Ammon's horn (tissue), 1 donor: ENCODE measurements at regions not wholly inside any gene's neighbourhood (a gene's known extent, or its start where the extent isn't known, plus 50 kb on each side); places are given as distances from the start of the nearest gene placed in this dataset.
A peak's percentile ranks its signal among the peaks of the same experiment; 100 is the strongest.
"Not testable (repeated sequence)": the region's sequence is repeated elsewhere in the genome, so short reads cannot be mapped to it uniquely, and the experiment has no call there.

Experiments
- DNase-seq: peaks from one replicate; pipeline ENCODE4 v3.0.0-alpha.2; 2016; ENCODE audit warnings: low spot score

DNA sequence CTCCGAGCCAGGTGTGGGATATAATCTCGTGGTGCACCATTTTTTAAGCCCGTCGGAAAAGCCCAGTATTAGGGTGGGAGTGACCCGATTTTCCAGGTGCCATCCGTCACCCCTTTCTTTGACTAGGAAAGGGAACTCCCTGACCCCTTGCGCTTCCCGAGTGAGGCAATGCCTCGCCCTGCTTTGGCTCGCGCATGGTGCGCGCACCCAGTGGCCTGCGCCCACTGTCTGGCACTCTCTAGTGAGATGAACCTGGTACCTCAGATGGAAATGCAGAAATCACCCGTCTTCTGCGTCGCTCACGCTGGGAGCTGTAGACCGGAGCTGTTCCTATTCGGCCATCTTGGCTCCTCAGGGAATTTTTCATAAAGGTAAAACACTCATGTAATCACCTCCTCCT, 63.9 kb downstream of the RWDD3 start:
- not testable (repeated sequence) for DNase-seq

DNA sequence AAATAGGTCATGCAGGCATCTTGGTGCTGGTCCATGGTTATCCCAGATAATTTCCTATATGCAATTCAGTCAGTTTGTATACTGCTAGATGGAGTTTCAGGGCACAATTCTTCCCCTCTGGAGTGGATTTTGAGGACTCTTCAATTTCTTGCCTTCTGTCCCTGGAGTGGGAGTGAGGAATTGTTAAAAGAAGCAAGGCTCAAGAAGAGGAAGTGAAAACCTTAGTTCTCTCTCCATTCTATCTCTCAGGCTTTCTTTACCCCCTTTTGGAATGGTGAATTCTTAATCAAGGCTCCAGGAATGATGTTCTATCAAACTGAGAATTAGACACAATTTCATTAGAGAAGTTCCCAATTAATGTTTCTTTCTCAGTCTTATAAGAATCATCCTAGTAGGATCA, 67.1 kb downstream of the RWDD3 start:
- DNase-seq, result no peak

DNA sequence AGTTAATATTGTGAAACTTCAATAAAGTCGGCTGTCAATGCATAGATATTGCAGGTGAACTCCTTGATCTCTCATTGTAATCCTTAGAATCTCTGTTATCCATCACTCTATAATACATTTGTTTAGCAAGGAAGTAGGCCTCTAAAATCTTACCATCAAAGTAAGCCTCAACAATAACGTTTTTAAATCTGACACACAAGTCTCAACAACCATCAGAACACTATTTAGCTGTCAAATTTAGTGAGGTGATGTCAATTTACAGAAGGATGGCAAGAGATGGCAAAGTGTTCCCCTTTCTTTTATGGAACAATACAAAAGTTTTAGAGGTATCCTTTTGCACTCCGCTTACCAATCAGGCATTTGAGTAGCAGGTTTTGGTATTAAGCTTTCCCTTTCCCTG, 67.6 kb downstream of the RWDD3 start:
- DNase-seq, result no peak

DNA sequence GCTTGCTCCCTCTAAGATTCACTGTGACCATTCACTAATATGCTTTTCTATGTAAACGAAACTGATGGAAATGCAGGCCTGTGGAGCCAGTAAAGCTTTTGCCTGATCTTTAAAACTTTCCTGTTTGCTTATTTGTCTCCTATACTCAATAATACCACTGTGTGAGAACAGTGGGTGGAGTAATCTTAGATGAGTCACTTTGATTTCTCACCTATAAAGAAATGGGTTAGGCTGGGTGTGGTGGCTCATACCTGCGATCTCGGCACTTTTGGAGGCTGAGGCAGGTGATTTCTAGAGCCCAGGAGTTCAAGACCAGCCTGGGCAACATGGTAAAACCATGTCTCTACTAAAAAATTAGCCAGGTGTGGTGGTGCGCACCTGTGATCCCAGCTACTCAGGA, 70.8 kb downstream of the RWDD3 start:
- DNase-seq, result no peak

DNA sequence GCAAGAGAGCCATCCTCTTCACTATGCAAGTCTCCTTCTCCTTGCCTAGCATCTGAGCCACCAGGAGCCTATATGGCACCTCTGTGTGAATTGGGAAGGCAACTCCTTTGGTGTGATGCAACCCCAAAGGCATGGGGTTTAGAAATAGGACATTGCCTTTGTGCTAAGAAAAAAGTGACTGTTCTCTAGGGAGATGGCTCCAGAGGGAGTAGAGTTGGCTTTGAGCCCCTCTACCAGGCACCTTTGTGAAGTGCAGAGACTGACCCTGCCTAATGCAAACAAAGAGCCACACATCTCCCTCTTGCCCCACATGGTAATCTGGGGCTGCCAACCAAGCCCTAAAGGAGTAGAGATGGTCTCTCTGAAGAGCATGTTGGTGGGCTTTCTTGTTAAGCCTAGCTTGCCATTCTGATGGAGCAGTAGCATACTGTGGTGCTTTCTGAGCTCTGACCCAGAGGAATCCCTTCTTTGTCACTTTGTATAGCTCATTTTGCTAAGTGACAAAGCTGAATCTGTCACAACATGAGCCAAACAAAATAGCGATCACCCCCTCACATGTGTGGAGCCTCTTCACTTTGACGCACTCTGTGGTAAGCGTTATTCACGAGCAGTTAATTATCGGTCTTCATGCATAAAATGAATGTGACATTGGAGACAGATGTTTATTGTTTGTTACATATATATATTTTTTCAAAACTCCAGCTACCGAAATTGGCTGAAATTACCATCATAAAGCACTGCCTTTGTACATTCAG, 74.4 kb downstream of the RWDD3 start:
- no peak for DNase-seq

DNA sequence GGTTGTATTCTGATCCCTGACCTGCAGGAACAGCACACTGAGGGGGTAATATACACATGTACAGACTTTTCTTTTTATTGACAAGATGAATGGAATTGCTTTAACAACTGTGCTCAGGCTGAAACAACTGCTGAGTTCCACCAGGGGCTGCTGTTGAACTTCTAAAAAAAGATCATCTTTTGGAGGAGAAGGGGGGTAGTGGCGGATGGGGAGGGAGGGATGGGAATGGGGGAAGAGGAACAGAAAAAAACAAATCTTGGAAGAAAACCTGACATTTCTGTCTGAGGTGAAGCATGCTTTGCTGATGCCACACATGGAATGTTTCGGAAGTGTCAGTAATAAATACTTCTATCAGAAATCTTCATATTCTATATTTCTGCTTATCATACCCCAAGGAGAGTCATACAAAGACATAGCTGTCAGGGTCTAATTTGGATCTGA, 75.0 kb downstream of the RWDD3 start:
- DNase-seq, result peak; percentile 74

DNA sequence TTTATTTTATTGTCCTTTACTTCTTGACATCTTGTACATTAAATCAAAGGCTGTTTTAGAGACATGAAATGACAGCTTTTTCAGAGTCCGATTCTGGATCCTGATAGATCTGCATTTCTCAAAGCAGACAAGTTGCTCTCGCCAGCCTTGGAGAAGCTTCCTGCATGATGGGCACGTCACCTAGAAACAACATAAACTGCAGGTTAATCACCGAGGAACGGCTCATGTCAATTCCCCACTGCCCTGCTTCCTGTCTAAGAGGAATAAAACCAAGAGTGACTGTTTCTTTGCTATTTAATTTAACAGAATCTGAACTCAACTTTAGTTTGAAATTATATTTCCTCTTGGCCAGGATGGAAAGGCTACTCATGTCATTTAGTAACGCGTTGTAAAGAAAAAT, 77.0 kb downstream of the RWDD3 start:
- no peak for DNase-seq

DNA sequence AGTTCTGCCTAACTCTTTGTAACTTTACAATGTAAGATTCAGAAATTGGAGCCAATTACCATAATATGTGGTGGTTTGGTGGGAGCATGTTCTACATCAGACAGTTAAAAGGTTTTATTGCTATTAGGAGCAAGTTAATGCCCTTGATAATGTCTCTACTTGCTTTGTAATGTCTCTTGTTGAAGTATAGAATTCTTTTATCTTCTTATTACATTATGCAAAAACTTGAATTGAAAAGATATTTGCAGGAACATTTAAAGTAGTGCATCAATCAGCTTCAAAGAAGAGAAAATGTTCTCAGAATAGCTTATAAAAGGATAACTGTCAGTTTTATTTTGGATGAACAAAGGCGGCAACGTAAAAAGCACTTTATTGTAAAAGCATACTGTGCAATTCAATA, 77.8 kb downstream of the RWDD3 start:
- DNase-seq, result no peak

DNA sequence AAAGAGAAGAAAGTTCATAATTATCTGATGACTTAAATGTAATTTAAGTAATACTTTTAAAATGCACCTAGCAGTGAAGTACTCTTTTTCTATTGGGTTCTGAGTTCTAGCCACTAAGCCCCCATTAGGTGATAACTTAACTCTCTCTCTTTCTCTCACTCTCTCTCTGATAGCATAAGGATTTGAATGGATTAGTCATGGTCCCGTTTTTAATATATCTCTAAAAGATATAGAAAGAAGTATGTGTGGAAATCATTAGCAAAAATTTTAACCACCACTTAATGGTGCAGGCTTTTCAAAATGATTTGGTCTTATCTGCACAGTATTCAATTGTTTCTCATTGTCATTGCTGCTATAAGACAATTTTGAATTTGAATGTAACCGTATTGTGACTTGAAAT, 78.2 kb downstream of the RWDD3 start:
- DNase-seq, result no peak

DNA sequence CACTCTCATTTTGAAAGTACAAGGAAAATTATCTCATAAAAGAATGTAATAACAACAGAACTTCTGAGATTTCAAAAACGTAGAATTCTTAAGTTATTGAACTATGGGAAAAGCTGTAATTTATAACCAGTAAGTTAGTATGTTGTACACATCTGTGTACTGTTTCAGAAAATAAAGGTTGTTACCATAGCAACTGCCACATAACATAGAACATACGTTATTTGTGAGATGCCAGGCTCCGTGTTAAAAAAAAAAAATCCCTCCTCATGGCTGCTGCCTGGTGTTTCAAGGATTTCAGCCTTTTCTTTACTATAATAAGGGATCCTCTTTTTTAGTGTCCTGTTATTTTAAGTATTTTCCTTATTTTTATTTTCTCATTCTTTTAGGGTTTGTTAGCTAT, 79.5 kb downstream of the RWDD3 start:
- no peak for DNase-seq

DNA sequence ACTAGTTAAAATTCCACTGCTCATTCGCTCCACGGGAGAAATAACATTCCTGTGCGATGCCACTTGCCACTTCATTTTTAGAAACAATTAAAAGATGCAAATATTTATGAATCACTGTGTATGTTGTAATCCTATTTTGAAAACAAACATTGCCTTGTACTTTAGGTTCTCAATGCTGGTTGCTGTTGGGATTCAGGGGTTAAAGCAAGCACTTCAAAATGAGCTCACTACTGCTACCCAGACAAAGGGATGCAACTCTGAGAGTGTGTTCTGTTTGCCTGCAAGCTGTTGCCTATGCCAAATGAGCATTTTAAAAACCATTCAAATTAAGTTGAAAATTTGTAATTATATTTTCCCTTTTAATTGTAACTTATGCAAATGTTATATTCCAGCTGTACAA, 87.5 kb downstream of the RWDD3 start:
- peak; percentile 58 for DNase-seq

DNA sequence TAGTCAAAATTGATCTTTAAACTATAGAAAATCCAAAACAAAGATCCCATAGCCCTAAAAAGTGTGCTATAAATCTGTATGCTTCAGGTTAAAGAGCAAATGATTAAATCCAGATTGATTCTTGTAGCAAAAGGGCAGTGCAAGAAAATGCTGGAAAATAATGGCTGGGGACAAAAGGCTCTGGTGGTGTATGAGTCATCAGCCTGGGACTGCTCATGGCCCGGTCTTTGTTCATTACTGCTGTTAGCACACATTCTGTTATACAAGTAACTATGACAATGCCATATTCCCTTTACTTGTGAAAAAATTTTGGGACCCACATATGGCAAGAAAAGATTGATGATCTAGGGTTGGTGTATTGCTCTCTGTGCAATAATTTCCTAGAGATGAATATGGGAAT, 89.1 kb downstream of the RWDD3 start:
- peak; percentile 39 for DNase-seq

DNA sequence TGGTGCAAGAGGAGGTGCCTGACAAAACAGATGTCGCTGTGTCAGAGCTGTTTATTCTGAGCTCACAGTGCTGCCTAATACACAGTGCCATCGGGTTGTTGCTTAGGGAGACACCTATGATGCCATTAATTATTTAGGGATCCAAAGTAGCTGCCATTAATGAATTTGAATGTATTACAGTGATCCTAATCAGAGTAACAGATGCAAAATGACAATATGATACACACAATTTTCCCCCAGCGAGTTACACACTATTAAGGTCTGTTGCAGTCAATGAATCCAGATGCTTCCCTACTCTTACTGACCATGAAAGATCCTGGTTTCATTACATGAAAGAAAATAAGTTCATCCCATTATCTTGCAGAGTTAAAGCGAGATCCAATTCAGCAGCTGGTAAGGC, 91.3 kb downstream of the RWDD3 start:
- peak; percentile 23 for DNase-seq

DNA sequence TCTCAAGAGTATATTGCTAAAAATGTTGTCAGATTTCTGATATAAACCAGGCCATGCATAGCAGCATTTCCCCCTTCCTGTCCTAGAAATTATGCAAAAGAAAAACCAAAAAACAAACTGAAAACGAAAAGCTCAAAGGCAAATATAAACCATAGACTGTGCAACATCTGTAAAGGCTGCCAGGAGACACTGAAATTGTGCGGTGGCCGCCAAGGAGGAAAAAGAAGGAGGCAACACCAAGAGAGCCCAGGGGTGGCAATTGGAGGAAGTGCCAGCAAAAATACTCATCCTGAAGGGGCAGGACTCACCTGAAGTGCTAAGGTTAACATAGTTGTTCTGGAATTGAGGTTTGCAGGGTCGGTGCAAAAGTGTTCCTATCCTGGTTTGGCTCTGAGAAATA, 92.0 kb downstream of the RWDD3 start:
- no peak for DNase-seq

DNA sequence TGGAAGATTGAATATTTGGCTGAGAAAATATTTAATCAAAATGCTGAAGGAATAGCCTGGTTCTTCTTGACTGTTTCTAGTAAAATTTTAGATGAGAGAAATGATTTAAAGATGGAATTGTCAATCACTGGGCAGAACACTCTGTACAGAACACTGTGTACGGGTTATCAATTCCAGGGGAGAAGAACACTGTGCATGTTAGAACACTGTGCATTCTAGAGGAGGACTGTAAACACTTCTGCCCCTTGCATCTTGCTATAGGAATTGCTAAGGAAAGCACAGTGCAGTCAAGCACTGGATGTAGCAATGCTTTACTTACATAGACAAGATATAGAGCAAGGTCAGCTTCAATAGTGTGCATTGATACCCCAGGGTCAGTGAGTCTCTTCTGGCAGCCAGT, 98.7 kb downstream of the RWDD3 start:
- DNase-seq, result no peak

DNA sequence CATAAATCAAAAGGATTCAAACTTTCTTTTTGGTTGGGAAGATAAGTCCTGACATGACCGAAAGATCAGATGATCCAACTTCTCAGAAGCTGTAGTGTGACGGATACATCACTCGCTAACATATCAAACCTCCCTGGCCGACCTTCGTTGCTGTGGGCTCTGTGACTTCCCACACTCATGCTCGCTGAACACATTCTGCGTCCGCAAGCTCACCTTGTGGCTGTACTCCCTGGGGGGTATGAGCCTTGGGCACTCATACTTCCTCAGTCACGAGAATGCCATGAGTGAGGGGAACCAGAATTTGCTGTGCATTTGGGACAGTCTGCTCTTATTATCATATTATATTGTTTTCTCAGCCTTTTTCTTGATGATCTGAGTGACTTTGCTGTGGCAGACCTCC, 105.4 kb downstream of the RWDD3 start:
- no peak for DNase-seq

DNA sequence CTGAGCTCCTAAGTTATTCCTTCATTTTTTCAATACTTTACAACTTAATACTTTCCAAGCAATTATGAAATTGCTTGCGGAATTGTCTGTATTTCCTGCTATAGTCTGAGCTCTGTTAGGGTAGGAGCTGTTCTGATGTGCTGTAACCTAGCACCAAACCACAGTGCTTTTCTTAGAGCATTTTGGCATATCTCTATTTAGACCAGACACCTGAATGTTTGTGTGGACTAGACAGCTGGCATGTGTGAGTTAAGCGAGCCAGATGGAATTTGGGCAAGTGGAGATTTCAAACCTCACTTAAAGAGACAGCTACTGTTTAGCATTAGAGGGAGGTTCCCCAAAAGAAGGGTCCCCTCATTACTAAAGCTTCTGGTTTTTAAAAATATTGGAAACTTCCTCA, 106.1 kb downstream of the RWDD3 start:
- no peak for DNase-seq

DNA sequence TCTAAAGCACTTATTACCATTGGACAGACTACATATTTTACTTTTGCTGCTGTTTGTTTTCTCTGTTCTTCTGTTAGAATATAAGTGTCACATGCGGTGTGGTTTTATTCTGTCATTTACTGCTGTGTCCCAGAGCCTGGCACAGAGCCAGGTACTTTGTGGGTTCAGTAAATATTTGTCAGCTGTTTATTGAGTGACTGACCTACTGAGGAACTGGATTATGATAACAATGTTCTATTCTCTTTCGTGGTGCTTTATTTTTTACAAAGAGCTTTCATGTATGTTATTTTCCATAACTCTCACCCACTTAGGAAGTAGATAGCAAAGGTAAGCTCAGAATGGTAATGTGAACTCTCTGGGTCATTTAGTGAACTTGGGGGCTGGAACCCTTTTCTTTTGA, 118.8 kb downstream of the RWDD3 start:
- DNase-seq, result no peak

DNA sequence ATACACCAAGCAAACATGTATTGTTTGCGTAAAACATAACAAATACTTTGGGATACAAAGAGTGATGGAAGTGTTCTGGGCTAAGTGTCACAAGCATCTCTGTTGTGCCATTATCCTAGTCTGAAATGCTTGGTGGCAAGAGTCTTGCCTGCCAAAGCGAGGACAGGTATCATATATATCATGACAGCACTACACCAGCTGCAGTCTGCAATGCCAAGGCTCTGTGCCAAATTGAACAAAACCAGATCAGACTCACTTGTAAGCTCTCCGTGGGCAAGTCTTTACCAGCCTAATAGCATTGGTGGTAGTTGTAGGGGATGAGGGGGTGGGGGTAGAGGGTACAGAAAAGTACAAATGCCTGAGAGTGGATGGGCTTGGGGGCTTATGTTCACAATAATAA, 119.2 kb downstream of the RWDD3 start:
- DNase-seq, result no peak

DNA sequence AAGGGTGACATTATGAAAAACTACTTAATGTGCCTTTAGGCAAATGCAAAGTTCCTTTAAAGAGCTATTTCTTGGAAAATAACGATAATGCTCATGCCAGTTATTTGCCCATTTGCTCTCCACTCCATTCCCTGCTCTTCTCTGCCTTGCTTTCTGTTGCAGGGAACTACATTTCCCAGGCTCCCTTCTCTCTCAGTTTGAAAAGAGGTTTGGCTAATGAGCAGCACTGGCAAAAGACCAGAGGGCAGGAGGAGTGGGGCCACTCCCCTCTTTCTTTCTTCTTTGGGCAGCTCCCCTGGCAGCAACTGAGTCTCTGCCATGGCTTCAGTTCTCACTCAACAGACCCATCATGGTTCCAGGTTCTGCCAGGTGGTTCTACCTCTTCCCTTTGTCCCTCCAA, 130.5 kb downstream of the RWDD3 start:
- no peak for DNase-seq

DNA sequence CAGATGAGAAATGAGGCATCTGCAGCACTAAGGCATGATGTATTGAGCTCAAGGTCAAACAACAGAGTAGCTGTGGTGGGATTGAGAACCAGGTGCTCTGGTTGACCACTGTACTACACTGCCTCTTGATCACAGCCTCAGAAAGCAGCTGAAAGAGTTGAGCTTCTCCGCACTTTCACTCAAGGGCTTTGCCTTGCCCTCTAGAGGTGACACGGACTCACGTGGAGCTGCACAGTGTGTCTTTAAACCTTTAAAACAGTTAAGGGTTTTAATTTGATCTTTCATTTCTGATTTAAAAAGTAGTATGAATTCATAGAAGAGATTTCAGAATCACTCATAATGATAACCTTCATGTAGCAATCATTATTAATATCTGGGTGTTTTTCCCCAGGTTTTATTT, 132.5 kb downstream of the RWDD3 start:
- no peak for DNase-seq

DNA sequence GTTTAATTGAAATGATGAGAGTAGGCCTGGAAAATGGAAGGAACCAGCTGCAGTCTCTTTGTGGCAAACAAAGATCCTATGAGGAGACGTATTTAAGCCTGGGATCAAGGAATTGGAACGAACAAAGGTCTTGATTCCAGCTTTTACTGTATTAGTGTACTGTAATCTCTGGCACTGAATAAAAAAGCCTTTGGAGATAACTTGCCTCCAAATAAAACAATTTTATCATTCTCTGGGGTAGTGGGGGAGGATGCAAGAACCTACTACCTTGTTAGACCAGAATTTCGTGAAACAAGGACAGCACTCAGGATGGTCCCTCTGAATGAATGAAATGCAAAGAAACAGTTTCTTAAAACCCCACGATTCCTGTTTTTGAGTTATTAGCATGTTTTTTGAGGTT, 134.2 kb downstream of the RWDD3 start:
- no peak for DNase-seq

DNA sequence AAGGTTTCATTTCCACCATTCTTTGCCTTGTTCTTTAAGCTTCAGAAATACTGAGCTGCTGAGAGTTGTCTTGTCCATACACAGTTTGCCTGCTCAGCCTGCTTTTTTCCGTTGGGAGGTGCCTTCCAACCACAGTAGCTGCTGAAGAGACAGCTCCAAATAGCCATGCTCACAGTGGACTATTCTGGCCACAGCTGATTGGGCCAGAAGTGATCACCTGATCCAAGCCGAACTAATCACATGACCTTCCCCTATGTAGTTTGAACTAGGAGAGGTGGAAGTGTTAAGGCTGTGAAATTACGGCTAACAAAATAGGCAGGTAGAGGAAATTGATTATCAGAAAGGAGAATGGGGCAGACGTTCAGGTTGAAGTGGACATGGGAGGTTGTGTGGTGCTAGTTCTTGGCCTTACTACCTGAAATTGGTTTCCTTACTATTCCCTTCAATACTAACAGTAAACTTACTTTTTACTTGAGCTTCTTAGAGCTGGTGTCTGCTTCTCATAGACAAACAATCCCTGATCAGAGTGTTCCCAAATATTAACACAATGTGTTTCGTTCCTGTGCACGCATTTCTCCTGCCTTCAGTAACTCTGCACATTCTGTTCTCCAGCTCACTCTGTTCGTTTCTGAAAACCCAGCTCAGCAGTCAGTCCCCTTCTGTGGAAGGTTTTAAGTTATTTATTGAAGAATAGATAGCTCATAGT, 136.1 kb downstream of the RWDD3 start:
- DNase-seq, result no peak
